ENCODE measurements at regions not wholly inside any gene's neighbourhood (a gene's known extent, or its start where the extent isn't known, plus 50 kb on each side); places are given as distances from the start of the nearest gene placed in this dataset.

GRCh38 chr2:185108588-185108987, 510.3 kb downstream of the ZNF804A start:
- TF ChIP-seq CTCF (conservative IDR thresholded peaks at IDR 0.05; ENCODE audit: low read depth, low read length): no peak
- Histone ChIP-seq H3K9ac (no peak overlapping the region), H3K4me2 (no peak overlapping the region), H3K27ac (no peak overlapping the region), H3K36me3 (ENCODE audit: insufficient read depth) (no peaks in the 10 kb centered on the region), H3K79me2 (ENCODE audit: insufficient read depth, low read depth) (no peaks in the 10 kb centered on the region), H3K27me3 (ENCODE audit: insufficient read depth, low read depth) (no peaks in the 10 kb centered on the region), H4K20me1 (ENCODE audit: insufficient read depth) (no peaks in the 10 kb centered on the region), H3K4me1 (ENCODE audit: low read depth, poor library complexity, severe bottlenecking) (no peaks in the 10 kb centered on the region), H2AFZ (ENCODE audit: low read depth) (no peak overlapping the region), H3K4me3 (IDR thresholded peaks at IDR 0.05; ENCODE audit: insufficient read depth, low read depth, low read length) (no peak overlapping the region)

GRCh38 chr2:185127412-185127811, 529.1 kb downstream of the ZNF804A start:
- no peak for TF ChIP-seq CTCF (conservative IDR thresholded peaks at IDR 0.05; ENCODE audit: low read depth, low read length)

GRCh38 chr2:185128346-185128745, 530.0 kb downstream of the ZNF804A start:
- no peak for TF ChIP-seq CTCF (conservative IDR thresholded peaks at IDR 0.05; ENCODE audit: low read depth, low read length)
- Histone ChIP-seq H4K20me1 (ENCODE audit: insufficient read depth) (no peaks in the 10 kb centered on the region), H3K9ac (no peak overlapping the region), H3K4me1 (ENCODE audit: low read depth, poor library complexity, severe bottlenecking) (no peaks in the 10 kb centered on the region), H3K27ac (no peak overlapping the region), H2AFZ (ENCODE audit: low read depth) (no peak overlapping the region), H3K4me2 (no peak overlapping the region), H3K79me2 (ENCODE audit: insufficient read depth, low read depth) (no peaks in the 10 kb centered on the region), H3K36me3 (ENCODE audit: insufficient read depth) (no peaks in the 10 kb centered on the region), H3K4me3 (IDR thresholded peaks at IDR 0.05; ENCODE audit: insufficient read depth, low read depth, low read length) (no peak overlapping the region), H3K27me3 (ENCODE audit: insufficient read depth, low read depth) (no peaks in the 10 kb centered on the region)

More at GRCh38 chr2:185127412-185127811, 529.1 kb downstream of the ZNF804A start:
- H3K9ac ChIP-seq: no peak overlapping the region
- H2AFZ ChIP-seq (ENCODE audit: low read depth): no peak overlapping the region
- no peaks in the 10 kb centered on the region for H3K36me3 ChIP-seq (ENCODE audit: insufficient read depth)
- H3K79me2 ChIP-seq (ENCODE audit: insufficient read depth, low read depth): no peaks in the 10 kb centered on the region
- no peaks in the 10 kb centered on the region for H4K20me1 ChIP-seq (ENCODE audit: insufficient read depth)
- no peaks in the 10 kb centered on the region for H3K4me1 ChIP-seq (ENCODE audit: low read depth, poor library complexity, severe bottlenecking)
- H3K27me3 ChIP-seq (ENCODE audit: insufficient read depth, low read depth): no peaks in the 10 kb centered on the region
- no peak overlapping the region for H3K27ac ChIP-seq
- H3K4me3 ChIP-seq (IDR thresholded peaks at IDR 0.05; ENCODE audit: insufficient read depth, low read depth, low read length): no peak overlapping the region
- no peak overlapping the region for H3K4me2 ChIP-seq

- H3K79me2 ChIP-seq (ENCODE audit: insufficient read depth, low read depth): no peaks in the 10 kb centered on the region
- no peak overlapping the region for H3K4me3 ChIP-seq (IDR thresholded peaks at IDR 0.05; ENCODE audit: insufficient read depth, low read depth, low read length)
- H3K27ac ChIP-seq: no peak overlapping the region
- no peak overlapping the region for H3K4me2 ChIP-seq
- H4K20me1 ChIP-seq (ENCODE audit: insufficient read depth): no peaks in the 10 kb centered on the region
- no peak for TF ChIP-seq CTCF (conservative IDR thresholded peaks at IDR 0.05; ENCODE audit: low read depth, low read length)
- H3K27me3 ChIP-seq (ENCODE audit: insufficient read depth, low read depth): no peaks in the 10 kb centered on the region
- H3K4me1 ChIP-seq (ENCODE audit: low read depth, poor library complexity, severe bottlenecking): no peaks in the 10 kb centered on the region
- no peak overlapping the region for H3K9ac ChIP-seq
- H2AFZ ChIP-seq (ENCODE audit: low read depth): no peak overlapping the region
- H3K36me3 ChIP-seq (ENCODE audit: insufficient read depth): no peaks in the 10 kb centered on the region
Measured at GRCh38 chr2:185128996-185129395, 530.7 kb downstream of the ZNF804A start.

Measured in KMS-11 (cell line).